Mesenchymal stem cell (in vitro differentiated cells and primary cell): ENCODE measurements at regions not wholly inside any gene's neighbourhood (a gene's known extent, or its start where the extent isn't known, plus 50 kb on each side); places are given as distances from the start of the nearest gene placed in this dataset.
A peak's percentile ranks its signal among the peaks of the same experiment; 100 is the strongest.

Experiments
- DNase-seq: peaks from one replicate; pipeline ENCODE4 v3.0.0-alpha.2; 2013
- H2AFZ ChIP-seq: one replicate; pipeline ENCODE4 v1.6.1; 2013; ENCODE audit warnings: low read depth, mild to moderate bottlenecking, control low read depth, inconsistent platforms, low read length, moderate library complexity
- H2AK5ac ChIP-seq: 2 replicates; pipeline ENCODE4 v1.6.1; 2013; ENCODE audit warnings: low read length, moderate library complexity, mild to moderate bottlenecking, inconsistent platforms; ENCODE audit not compliant: severe bottlenecking
- H2BK120ac ChIP-seq: one replicate; pipeline ENCODE4 v1.6.1; 2013; ENCODE audit warnings: low read depth, mild to moderate bottlenecking, inconsistent platforms, low read length, moderate library complexity
- H2BK12ac ChIP-seq, 2 experiments: one replicate each; pipeline ENCODE4 v1.6.1; 2013; ENCODE audit warnings: inconsistent platforms in 2 of 2, low read length in 2 of 2, mild to moderate bottlenecking in 2 of 2, moderate library complexity in 2 of 2, control low read depth in 1 of 2
- H2BK15ac ChIP-seq: one replicate; pipeline ENCODE4 v1.6.1; 2013; ENCODE audit warnings: mild to moderate bottlenecking, low read depth, inconsistent platforms; ENCODE audit not compliant: poor library complexity, severe bottlenecking
- H2BK5ac ChIP-seq: 2 replicates; pipeline ENCODE4 v1.6.1; 2013; ENCODE audit warnings: low read depth, mild to moderate bottlenecking, low read length, control low read depth, inconsistent platforms; ENCODE audit not compliant: poor library complexity, severe bottlenecking
- H3K14ac ChIP-seq, 2 experiments: one replicate each; pipeline ENCODE4 v1.6.1; 2013; ENCODE audit warnings: inconsistent platforms in 2 of 2, low read length in 2 of 2, control low read depth in 1 of 2, mild to moderate bottlenecking in 1 of 2, moderate library complexity in 1 of 2
- H3K18ac ChIP-seq, 2 experiments: one replicate each; pipeline ENCODE4 v1.6.1; 2013; ENCODE audit warnings: inconsistent platforms in 2 of 2, low read length in 2 of 2, control low read depth in 1 of 2, low read depth in 1 of 2, mild to moderate bottlenecking in 1 of 2
- H3K23ac ChIP-seq, 2 experiments: one replicate each; pipeline ENCODE4 v1.6.1; 2013; ENCODE audit warnings: inconsistent platforms in 2 of 2, low read length in 2 of 2, mild to moderate bottlenecking in 2 of 2, moderate library complexity in 2 of 2, control low read depth in 1 of 2
- H3K27ac ChIP-seq: 2 replicates; pipeline ENCODE4 v1.5.1; 2013; ENCODE audit warnings: mild to moderate bottlenecking, moderate library complexity, low read length, control low read depth, inconsistent platforms; ENCODE audit not compliant: poor library complexity, severe bottlenecking
- H3K27me3 ChIP-seq, 2 experiments: 2 replicates each; pipeline versions ENCODE4 v1.6.1 to v1.7.0; 2013; ENCODE audit warnings: low read length in 2 of 2, mild to moderate bottlenecking in 2 of 2, moderate library complexity in 2 of 2, control low read depth in 1 of 2, inconsistent platforms in 1 of 2; ENCODE audit not compliant: control insufficient read depth in 1 of 2, insufficient read depth in 1 of 2
- H3K36me3 ChIP-seq, 2 experiments: 2 replicates each; pipeline versions ENCODE4 v1.6.1 to v1.7.0; 2013; ENCODE audit warnings: low read length in 2 of 2, control low read depth in 1 of 2, inconsistent platforms in 1 of 2, low read depth in 1 of 2, mild to moderate bottlenecking in 1 of 2; ENCODE audit not compliant: insufficient read depth in 2 of 2, control insufficient read depth in 1 of 2
- H3K4ac ChIP-seq, 2 experiments: one replicate each; pipeline ENCODE4 v1.6.1; 2013; ENCODE audit warnings: inconsistent platforms in 2 of 2, low read length in 2 of 2, mild to moderate bottlenecking in 2 of 2, moderate library complexity in 2 of 2, control low read depth in 1 of 2, low read depth in 1 of 2
- H3K4me1 ChIP-seq: 2 replicates; pipeline ENCODE4 v1.6.1; 2013; ENCODE audit warnings: low read depth, low read length, control low read depth; ENCODE audit not compliant: control insufficient read depth, insufficient read depth
- H3K4me2 ChIP-seq: 2 replicates; pipeline ENCODE4 v1.6.1; 2013; ENCODE audit warnings: low read length, mild to moderate bottlenecking, inconsistent platforms; ENCODE audit not compliant: poor library complexity, severe bottlenecking
- H3K4me3 ChIP-seq, 2 experiments: 2 replicates each; pipeline versions ENCODE4 v1.5.1 to v1.7.0; 2013; ENCODE audit warnings: low read length in 2 of 2, mild to moderate bottlenecking in 2 of 2, control low read depth in 1 of 2, low read depth in 1 of 2; ENCODE audit not compliant: insufficient read depth in 1 of 2
- H3K79me1 ChIP-seq: replicated peaks from 2 replicates; pipeline ENCODE4 v1.6.1; 2013; ENCODE audit warnings: mild to moderate bottlenecking, control low read depth, low read length, inconsistent platforms; ENCODE audit not compliant: poor library complexity, severe bottlenecking
- H3K9ac ChIP-seq: 2 replicates; pipeline ENCODE4 v1.7.0; 2013; ENCODE audit warnings: mild to moderate bottlenecking, low read length, moderate library complexity
- H3K9me3 ChIP-seq: 2 replicates; pipeline ENCODE4 v1.7.0; 2013; ENCODE audit warnings: mild to moderate bottlenecking, low read length; ENCODE audit not compliant: control insufficient read depth
- H4K8ac ChIP-seq: one replicate; pipeline ENCODE4 v1.6.1; 2013; ENCODE audit warnings: inconsistent platforms, mild to moderate bottlenecking, low read length, moderate library complexity
- H4K91ac ChIP-seq: one replicate; pipeline ENCODE4 v1.6.1; 2013; ENCODE audit warnings: mild to moderate bottlenecking, low read length, inconsistent platforms
- WGBS: methylation state at CpG from one replicate; pipeline ENCODE4 v1.1.7; 2013; ENCODE audit warnings: mixed read lengths; 5-methylcytosine and 5-hydroxymethylcytosine counted together

DNA sequence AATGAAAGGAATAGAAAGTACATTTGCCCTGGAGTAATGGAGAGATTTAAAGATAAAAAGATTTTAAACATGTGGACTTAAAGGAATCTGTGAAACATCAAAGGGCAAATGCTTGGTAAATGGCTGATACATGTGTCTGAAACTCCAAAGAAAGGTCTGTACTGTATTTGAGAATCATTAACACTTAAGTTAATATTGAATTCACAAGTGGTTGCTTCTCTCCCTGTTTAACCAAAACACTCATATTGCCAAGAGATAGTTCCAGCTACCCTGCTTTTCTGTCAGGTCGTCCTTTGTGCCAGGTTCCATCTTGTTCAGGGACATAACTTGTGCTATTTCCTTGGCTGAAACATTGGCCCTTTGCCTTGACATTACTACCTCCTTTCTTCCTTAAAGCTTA is 171.3 kb upstream of the HS3ST5 start:
- H2BK15ac ChIP-seq: no peak overlapping the region
- H3K18ac ChIP-seq: no peak overlapping the region
- H2BK5ac ChIP-seq: no peak overlapping the region
- no peak overlapping the region for H3K14ac ChIP-seq
- no peaks in the 10 kb centered on the region for H3K27me3 ChIP-seq
- H3K79me1 ChIP-seq: no peaks in the 10 kb centered on the region
- no peak overlapping the region for H2AK5ac ChIP-seq
- H3K36me3 ChIP-seq: no peaks in the 10 kb centered on the region
- H4K91ac ChIP-seq: no peak overlapping the region
- H3K9ac ChIP-seq: no peak overlapping the region
- 67% methylated on average over 1 of the region's 1 CpG for WGBS
- H3K9me3 ChIP-seq: no peaks in the 10 kb centered on the region
- DNase-seq: no peak
- no peak overlapping the region for H2BK12ac ChIP-seq
- no peak overlapping the region for H3K4me3 ChIP-seq
- H2BK120ac ChIP-seq: no peak overlapping the region
- H3K4me2 ChIP-seq: peak overlapping the region; percentile 21
- no peak overlapping the region for H4K8ac ChIP-seq
- no peak overlapping the region for H3K4ac ChIP-seq
- H3K27ac ChIP-seq: peak overlapping the region; percentile 67
- H3K23ac ChIP-seq: no peak overlapping the region
- no peak overlapping the region for H2AFZ ChIP-seq
- no peaks in the 10 kb centered on the region for H3K4me1 ChIP-seq

DNA sequence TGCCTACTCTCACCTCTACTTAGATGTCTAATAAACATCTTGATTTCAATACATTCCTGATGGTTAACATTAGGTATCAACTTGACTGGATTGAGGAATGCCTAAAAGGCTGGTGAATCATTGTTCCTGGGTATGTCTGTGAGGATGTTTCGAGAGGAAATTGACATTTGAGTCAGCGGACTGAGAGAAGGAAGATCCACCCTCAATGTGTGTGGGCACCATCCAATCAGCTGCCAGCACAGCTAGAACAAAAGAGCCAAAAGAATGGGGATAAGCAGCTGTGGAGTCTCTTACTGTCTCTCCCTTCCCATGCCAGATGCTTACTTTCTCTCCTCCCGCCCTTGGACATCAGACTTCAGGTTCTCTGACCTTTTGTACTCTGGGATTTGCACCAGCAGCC is 128.6 kb upstream of the HS3ST5 start:
- WGBS: 86% methylated on average over 3 of the region's 3 CpGs
- no peak overlapping the region for H4K91ac ChIP-seq

DNA sequence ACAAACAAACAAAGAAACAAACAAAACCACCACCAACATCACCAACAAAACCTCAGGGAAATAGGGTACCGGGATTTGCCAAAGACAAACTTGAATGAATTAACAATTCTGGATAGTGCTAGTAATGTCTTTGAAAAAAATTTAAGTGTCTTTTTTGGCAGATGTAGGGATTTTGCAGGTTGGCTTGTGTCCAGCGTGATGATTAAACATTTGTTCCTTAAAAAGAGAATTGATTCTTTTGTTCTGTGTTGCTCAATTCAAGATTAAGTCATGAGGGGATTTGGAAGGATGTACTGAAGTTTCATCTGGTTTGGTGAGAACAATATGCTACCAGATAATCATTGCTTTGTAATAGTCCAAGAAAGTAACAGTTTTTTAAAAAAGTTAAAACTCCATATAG is 125.1 kb upstream of the HS3ST5 start:
- H3K4ac ChIP-seq: no peak overlapping the region
- H3K9me3 ChIP-seq: no peaks in the 10 kb centered on the region

More for the DNA sequence above, 128.6 kb upstream of the HS3ST5 start:
- no peaks in the 10 kb centered on the region for H3K79me1 ChIP-seq
- no peak overlapping the region for H3K18ac ChIP-seq
- H3K9me3 ChIP-seq: no peaks in the 10 kb centered on the region
- H2AK5ac ChIP-seq: no peak overlapping the region
- DNase-seq: no peak
- no peak overlapping the region for H3K27ac ChIP-seq
- H2BK5ac ChIP-seq: no peak overlapping the region
- H3K4ac ChIP-seq: no peak overlapping the region
- no peak overlapping the region for H3K23ac ChIP-seq
- no peak overlapping the region for H2BK15ac ChIP-seq
- H3K4me1 ChIP-seq: no peaks in the 10 kb centered on the region
- H3K27me3 ChIP-seq: no peaks in the 10 kb centered on the region
- no peak overlapping the region for H4K8ac ChIP-seq
- H3K9ac ChIP-seq: no peak overlapping the region
- H3K14ac ChIP-seq: no peak overlapping the region
- H3K4me2 ChIP-seq: no peak overlapping the region
- H3K36me3 ChIP-seq: no peaks in the 10 kb centered on the region
- no peak overlapping the region for H2AFZ ChIP-seq
- H3K4me3 ChIP-seq: no peak overlapping the region
- no peak overlapping the region for H2BK12ac ChIP-seq
- no peak overlapping the region for H2BK120ac ChIP-seq

DNA sequence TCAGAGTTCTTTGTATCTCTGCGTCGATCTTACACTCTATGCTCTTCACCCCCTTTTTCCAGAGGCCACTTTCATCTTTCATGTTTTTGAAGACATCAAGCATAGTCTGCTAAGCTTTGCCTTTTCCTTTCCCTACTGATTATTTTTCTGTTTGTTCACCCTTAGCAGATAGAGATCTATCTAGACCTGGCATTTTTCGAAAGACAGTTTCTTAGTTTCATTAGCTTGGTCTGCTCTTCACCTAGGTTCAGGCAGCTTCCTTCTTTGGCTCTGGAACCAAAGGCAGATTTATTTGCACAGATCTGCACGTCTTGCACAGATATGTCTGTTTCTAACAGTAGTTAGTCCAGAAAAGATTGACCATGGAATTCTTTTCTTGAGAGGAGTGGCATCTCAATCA is 122.7 kb upstream of the HS3ST5 start:
- Histone ChIP-seq H3K4me3 (no peak overlapping the region), H3K27ac (no peak overlapping the region), H3K18ac (no peak overlapping the region), H3K9me3 (no peaks in the 10 kb centered on the region), H2BK15ac (no peak overlapping the region), H3K9ac (no peak overlapping the region), H2AFZ (no peak overlapping the region), H4K8ac (no peak overlapping the region), H3K79me1 (no peaks in the 10 kb centered on the region), H2BK120ac (no peak overlapping the region), H2BK12ac (no peak overlapping the region), H3K27me3 (no peaks in the 10 kb centered on the region), H2BK5ac (no peak overlapping the region), H3K4me2 (no peak overlapping the region), H3K4ac (no peak overlapping the region), H3K4me1 (no peaks in the 10 kb centered on the region), H3K23ac (no peak overlapping the region), H2AK5ac (no peak overlapping the region), H4K91ac (no peak overlapping the region), H3K14ac (no peak overlapping the region), H3K36me3 (no peaks in the 10 kb centered on the region)
- no peak for DNase-seq
- 91% methylated on average over 4 of the region's 4 CpGs for WGBS

More for the DNA sequence above, 125.1 kb upstream of the HS3ST5 start:
- Histone ChIP-seq H3K4me3 (no peak overlapping the region), H3K36me3 (no peaks in the 10 kb centered on the region), H3K14ac (no peak overlapping the region), H3K27ac (no peak overlapping the region), H3K79me1 (no peaks in the 10 kb centered on the region), H4K91ac (no peak overlapping the region), H3K23ac (no peak overlapping the region), H2BK12ac (no peak overlapping the region), H2BK15ac (no peak overlapping the region), H3K4me2 (no peak overlapping the region), H2BK120ac (no peak overlapping the region), H3K9ac (no peak overlapping the region), H2AK5ac (no peak overlapping the region), H3K18ac (no peak overlapping the region), H2AFZ (no peak overlapping the region), H2BK5ac (no peak overlapping the region), H3K4me1 (no peaks in the 10 kb centered on the region), H4K8ac (no peak overlapping the region), H3K27me3 (no peaks in the 10 kb centered on the region)
- WGBS: 94% methylated on average over 2 of the region's 2 CpGs
- no peak for DNase-seq
